GM21737 (cell line): ENCODE measurements at regions not wholly inside any gene's neighbourhood (a gene's known extent, or its start where the extent isn't known, plus 50 kb on each side); places are given as distances from the start of the nearest gene placed in this dataset.

Source experiments
- ATAC-seq: cut with Tn5 transposase; IDR thresholded peaks from one replicate; pipeline ENCODE4 v1.9.1; 2021; ENCODE audit warnings: mild to moderate bottlenecking, moderate library complexity; ENCODE audit not compliant: unreplicated experiment

DNA sequence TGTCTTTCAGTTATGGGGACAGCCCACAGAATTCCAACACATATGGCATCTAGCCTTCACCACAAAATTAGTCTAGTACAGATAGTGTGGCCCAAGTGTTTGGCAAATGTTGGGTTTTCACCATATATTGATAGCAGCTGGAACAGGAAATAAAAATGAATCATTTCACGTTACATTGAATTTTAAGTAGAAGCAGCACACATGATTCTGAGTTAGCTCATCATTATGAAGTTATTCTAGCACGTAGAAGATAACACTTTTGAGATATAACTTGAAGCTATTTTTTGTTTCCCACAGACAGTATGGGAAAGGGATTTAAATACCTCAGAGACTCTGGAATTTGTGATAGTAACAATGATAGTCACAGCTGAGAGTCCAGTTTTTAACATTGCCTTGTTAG, 118.7 kb downstream of the FAT4 start:
- ATAC-seq, result no peak

DNA sequence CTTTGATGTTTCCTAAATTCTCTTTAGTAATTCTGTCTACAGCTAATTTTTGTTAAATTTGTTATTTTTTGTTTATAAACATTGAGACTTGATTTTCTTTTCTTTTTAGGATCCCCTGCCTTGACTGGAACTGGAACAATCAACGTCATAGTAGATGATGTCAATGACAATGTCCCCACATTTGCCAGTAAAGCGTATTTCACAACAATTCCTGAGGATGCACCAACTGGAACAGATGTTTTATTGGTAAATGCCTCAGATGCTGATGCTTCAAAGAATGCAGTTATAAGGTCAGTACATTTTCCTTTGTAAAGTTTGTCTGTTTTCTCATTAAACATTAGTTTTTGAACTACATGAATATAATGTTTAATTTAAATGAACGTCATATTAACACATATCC, 119.4 kb downstream of the FAT4 start:
- no peak for ATAC-seq

DNA sequence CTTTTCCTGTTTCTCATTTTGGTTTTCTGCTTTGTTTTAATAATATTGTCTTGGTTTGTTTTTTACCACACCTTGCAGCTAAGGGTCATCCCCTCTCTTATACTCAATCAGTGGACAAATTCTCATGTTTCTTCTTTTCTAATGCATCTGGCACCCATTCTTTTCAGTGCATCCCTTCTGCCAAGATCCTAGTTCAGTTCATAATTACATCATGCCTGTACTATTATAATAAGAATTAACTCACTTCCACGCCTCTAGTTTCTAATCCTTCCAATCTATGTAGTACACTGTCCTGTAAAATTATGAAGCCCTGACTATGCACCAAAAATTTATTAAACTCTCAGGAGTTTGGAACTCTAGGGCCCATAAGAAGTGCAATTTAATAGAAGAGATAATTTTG, 126.1 kb downstream of the FAT4 start:
- ATAC-seq, result no peak

DNA sequence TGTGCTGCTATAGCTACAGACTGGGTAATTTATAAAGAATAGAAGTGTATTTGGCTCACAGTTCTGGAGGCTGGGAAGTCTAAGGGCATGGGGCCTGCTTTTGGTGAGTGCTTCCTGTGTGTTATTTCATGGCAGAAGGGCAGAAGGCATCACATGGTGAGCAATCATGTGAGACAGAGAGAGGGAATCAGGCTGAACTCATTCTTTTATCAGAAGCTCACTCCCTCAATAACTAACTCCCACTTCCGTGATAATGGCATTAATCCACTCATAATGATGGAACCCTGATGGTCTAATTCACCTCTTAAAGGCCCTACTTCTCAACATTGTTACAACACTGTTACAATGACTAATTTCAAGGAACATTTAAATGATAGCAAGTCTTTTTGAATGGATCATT, 129.4 kb downstream of the FAT4 start:
- ATAC-seq, result no peak

- no peak for ATAC-seq
These were observed 130.8 kb downstream of the FAT4 start for GRCh38 chr4:125445525-125445924.

- ATAC-seq, result no peak
These were observed 133.0 kb downstream of the FAT4 start for GRCh38 chr4:125447551-125448290.

GRCh38 chr4:125456075-125456474, 141.3 kb downstream of the FAT4 start:
- no peak for ATAC-seq

DNA sequence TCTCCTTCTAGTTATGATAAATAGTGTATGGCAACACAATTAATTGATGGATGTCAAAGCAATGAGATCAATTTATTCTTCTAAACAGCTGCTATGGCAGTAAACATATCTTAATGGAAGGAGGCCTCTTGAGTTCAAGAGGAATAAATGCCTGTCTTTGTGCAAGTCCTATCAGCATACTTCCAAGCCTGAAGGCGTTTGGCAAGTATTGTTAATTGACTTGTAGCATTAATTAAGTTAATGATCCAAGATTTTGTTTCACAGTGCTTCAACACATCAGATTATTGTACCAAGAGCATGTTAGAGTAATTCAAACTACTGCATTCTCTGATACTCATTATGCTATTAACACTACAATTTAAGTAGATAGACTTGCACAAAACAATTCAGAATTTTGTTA, 144.8 kb downstream of the FAT4 start:
- no peak for ATAC-seq

DNA sequence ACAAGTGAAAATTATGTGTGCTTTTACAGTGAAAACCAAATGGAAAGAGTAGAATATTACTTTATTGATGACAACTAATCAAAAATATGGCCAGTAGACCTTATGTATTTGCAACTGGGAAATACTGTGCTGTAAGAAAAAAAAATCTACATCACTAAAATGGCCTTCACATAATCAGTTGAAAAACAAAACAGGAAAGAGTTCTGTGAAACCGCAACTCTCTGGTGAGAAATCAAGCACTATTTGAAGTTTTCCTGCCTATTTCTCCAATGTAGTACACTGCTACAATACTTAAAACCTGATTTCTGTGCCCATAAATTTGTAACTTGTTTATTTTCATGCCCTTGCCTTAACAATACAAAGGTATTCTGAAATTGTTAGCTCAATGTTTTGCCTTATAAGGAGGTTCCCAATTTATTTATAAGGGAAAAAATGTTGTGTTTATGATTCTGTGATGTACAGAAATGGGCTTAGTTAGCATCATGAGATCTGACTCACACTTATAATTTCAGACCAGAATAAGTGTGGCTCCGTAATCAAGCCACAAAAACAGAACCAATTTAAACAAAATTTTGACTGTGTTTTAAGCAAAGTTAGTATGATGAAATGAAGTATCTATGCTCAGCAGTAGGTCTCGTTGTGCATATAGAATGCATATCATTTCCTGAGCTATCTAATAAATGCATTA, 147.1 kb downstream of the FAT4 start:
- no peak for ATAC-seq

DNA sequence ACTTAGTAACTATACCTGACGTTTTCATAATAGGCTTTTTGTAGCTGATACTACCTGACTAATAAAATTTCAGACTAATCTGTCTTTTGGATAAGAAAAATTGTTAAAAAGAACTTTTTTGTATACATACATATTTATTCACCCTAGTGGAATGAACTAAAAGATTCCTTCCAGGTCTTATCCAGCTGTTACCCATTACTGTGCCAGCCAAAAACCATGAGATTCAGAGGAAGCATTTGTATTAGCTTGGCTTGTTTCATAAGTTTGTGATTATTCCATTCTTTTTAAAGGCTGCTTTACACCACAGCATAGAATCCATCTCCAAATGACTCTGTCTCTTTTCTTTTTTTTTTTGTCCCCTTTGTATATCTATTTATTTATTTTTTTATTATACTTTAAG, 149.4 kb downstream of the FAT4 start:
- ATAC-seq, result no peak

GRCh38 chr4:125481334-125482045, 166.7 kb downstream of the FAT4 start:
- ATAC-seq, result no peak

GRCh38 chr4:125482822-125483221, 168.1 kb downstream of the FAT4 start:
- ATAC-seq, result no peak

- no peak for ATAC-seq
These were observed 168.5 kb downstream of the FAT4 start for GRCh38 chr4:125483278-125483677.

DNA sequence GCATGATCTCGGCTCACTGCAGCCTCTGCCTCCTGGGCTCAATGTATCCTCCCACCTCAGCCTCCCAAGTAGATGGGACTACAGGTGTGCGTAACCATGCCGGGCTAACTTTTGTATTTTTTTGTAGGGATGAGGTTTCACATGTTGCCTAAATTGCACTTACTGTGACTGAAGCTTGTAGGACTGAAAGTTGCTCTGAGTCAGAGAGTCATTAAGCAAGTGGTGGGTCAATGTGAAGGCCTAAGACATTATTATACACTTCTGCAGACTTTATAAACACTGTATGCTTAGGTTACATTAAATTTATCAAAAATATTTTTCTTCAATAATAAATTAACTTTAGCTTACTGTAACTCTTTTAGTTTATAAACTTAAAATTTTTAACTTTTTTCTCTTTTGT, 170.2 kb downstream of the FAT4 start:
- ATAC-seq, result no peak

GRCh38 chr4:125486351-125486750, 171.6 kb downstream of the FAT4 start:
- no peak for ATAC-seq

GRCh38 chr4:125489952-125490690, 175.4 kb downstream of the FAT4 start:
- ATAC-seq, result no peak

GRCh38 chr4:125492957-125493356, 178.2 kb downstream of the FAT4 start:
- ATAC-seq, result no peak

GRCh38 chr4:125497861-125498260, 183.1 kb downstream of the FAT4 start:
- ATAC-seq, result no peak

- ATAC-seq, result no peak
These were observed 184.2 kb downstream of the FAT4 start for GRCh38 chr4:125498981-125499380.

DNA sequence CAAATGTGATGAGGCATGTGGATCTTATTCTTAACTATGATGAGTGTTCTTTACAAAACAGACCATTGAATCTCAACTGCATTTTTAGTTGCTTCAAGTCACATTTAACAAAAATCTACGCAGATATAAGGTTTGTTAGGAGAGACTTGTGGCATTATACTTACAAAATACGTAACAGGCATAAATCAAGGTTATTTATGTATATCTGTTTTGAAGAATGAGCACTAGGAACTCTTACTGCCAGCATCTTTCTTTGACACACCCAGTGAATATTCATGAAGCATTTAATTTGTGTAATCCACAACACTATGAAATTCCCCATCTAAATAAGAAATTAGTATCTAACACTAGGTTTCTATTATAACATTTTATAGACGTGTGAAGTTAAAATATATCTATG, 186.3 kb downstream of the FAT4 start:
- no peak for ATAC-seq

- no peak for ATAC-seq
These were observed 186.8 kb downstream of the FAT4 start for GRCh38 chr4:125501568-125501967.
